ENCODE measurements at regions not wholly inside any gene's neighbourhood (a gene's known extent, or its start where the extent isn't known, plus 50 kb on each side); places are given as distances from the start of the nearest gene placed in this dataset.

GRCh38 chr1:87269921-87270320 is 58.8 kb upstream of the LMO4 start:
- TF ChIP-seq EZH2phosphoT487 (IDR thresholded peaks at IDR 0.05; ENCODE audit: insufficient read depth, low read depth) (no peak), EZH2 (IDR thresholded peaks at IDR 0.05; ENCODE audit: insufficient read depth, poor library complexity, severe bottlenecking) (no peak)

Data from GM23248 (cell line).